Panc1 (cell line): ENCODE measurements at regions not wholly inside any gene's neighbourhood (a gene's known extent, or its start where the extent isn't known, plus 50 kb on each side); places are given as distances from the start of the nearest gene placed in this dataset.

Source experiments
- ATAC-seq: fragments of 200-7000 bp; cut with Tn5 transposase; 2 replicates; pipeline ENCODE4 v1.9.1; 2020; ENCODE audit warnings: mild to moderate bottlenecking, moderate library complexity
- BruUV-seq: library from RNA; stranded (reverse); fragments of 400-500 nt; replicated peaks from 2 replicates; lab custom pipeline; 2021; lab: Mats Ljungman, UMichigan
- CTCF ChIA-PET: fragments of 300-600 bp; sonication (Branson Sonifier 250); formaldehyde crosslinking; loops from one replicate; lab custom pipeline; 2022; ENCODE audit warnings: antibody characterized with exemption; lab: Charles Lee
- POLR2A ChIA-PET: fragments of 300-600 bp; sonication (Branson Sonifier 250); formaldehyde crosslinking; loops from one replicate; lab custom pipeline; 2022; ENCODE audit warnings: antibody characterized with exemption; lab: Charles Lee
- DNase-seq: peaks from one replicate; pipeline ENCODE4 v3.0.0-alpha.2; 2010; ENCODE audit warnings: low read depth, low spot score
- H3K27ac ChIP-seq: 2 replicates; pipeline ENCODE4 v1.5.1; 2011; ENCODE audit warnings: mild to moderate bottlenecking, low read length, inconsistent platforms
- H3K27me3 ChIP-seq: fragments of 200-500 bp; sonication (Bioruptor generic); 2 replicates; pipeline ENCODE4 v1.6.0; 2014; ENCODE audit warnings: low read length, inconsistent platforms; ENCODE audit not compliant: control insufficient read depth, insufficient read depth
- H3K36me3 ChIP-seq: fragments of 200-500 bp; sonication (Bioruptor generic); 2 replicates; pipeline ENCODE4 v1.5.1; 2014; ENCODE audit warnings: inconsistent platforms, mild to moderate bottlenecking, low read length, moderate library complexity; ENCODE audit not compliant: control insufficient read depth, insufficient read depth
- H3K4me1 ChIP-seq: 2 replicates; pipeline ENCODE4 v1.5.1; 2011; ENCODE audit warnings: inconsistent platforms, mild to moderate bottlenecking, low read length, moderate library complexity; ENCODE audit not compliant: control insufficient read depth, insufficient read depth
- H3K4me3 ChIP-seq, 2 experiments: 2 replicates each; pipeline ENCODE4 v1.5.1; 2011 to 2012; ENCODE audit warnings: low read depth in 2 of 2, low read length in 2 of 2, mild to moderate bottlenecking in 2 of 2, inconsistent platforms in 1 of 2, moderate library complexity in 1 of 2
- H3K9me3 ChIP-seq: fragments of 200-500 bp; sonication (Bioruptor generic); 2 replicates; pipeline ENCODE4 v1.5.1; 2014; ENCODE audit warnings: low read depth, mild to moderate bottlenecking, inconsistent platforms, low read length, moderate library complexity; ENCODE audit not compliant: control insufficient read depth, insufficient read depth
- POLR2AphosphoS5 ChIP-seq: IDR thresholded peaks from 2 replicates; pipeline ENCODE4 v1.6.1; 2012; ENCODE audit warnings: mild to moderate bottlenecking, low read depth, low read length, moderate library complexity
- SIN3A ChIP-seq: IDR thresholded peaks from 2 replicates; pipeline ENCODE4 v1.6.1; 2012; ENCODE audit warnings: low read depth, mild to moderate bottlenecking, low read length, moderate library complexity, borderline replicate concordance; ENCODE audit not compliant: insufficient read depth
- TCF7L2 ChIP-seq: IDR thresholded peaks from 2 replicates; pipeline ENCODE4 v1.6.1; 2011; ENCODE audit warnings: mild to moderate bottlenecking, low read depth, low read length, inconsistent platforms
- in situ Hi-C: cut with HindIII; loops from 2 replicates; pipeline ENCODE4 v1.10.0; 2016; ENCODE audit warnings: low sequenced_read_pairs, low pct_unique_long_range_greater_than_20kb
- intact Hi-C: fragments of 100-400 bp; cut with micrococcal nuclease; formaldehyde crosslinking; loops from one replicate; pipeline ENCODE4 v1.10.0; 2022; ENCODE audit not compliant: unreplicated experiment
- TF ChIP-seq, protein P1 (sequence below): fragments of 450-650 bp; IDR thresholded peaks from 2 replicates; pipeline ENCODE4 v1.5.1; 2017; ENCODE audit warnings: mild to moderate bottlenecking
- TF ChIP-seq, protein P2 (sequence below), 2 experiments: IDR thresholded peaks; 2 replicates each; pipeline ENCODE4 v1.6.1; 2011 to 2012; ENCODE audit warnings: low read depth in 2 of 2, control low read depth in 1 of 2, low read length in 1 of 2, mild to moderate bottlenecking in 1 of 2, moderate library complexity in 1 of 2; ENCODE audit not compliant: insufficient read depth in 1 of 2

DNA sequence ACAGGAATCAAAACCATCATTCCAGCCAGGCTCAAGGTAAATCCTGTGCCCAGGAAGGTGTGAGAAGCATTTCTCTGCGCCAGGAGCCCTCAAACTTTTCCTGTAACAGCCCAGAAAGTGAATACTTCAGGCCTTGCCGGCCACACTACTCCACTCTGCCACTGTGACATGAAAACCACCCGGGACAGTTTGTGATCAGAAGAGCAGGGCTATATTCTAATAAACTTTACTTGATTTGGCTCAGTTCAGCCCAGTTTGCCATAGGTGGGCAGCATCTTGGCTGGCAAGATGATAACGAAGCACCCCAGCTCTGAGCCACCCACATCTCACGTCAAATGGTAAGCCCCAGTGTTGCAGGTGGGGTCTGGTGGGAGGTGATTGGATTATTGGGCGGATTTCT lies 249.4 kb downstream of the DLL1 start:
- Histone ChIP-seq H3K27ac (no peak overlapping the region), H3K36me3 (no peaks in the 10 kb centered on the region), H3K9me3 (no peaks in the 10 kb centered on the region), H3K4me1 (no peaks in the 10 kb centered on the region), H3K27me3 (peaks cover 20% of the 10 kb centered on the region), H3K4me3 (no peak overlapping the region)
- in situ Hi-C loops (no loop called here), intact Hi-C loops (no loop called here)
- no TSS peak for BruUV-seq
- ATAC-seq, result no peak
- ChIA-PET POLR2A (no interaction called here), CTCF (no interaction called here)
- no peak for DNase-seq
- TF ChIP-seq, protein P1, sequence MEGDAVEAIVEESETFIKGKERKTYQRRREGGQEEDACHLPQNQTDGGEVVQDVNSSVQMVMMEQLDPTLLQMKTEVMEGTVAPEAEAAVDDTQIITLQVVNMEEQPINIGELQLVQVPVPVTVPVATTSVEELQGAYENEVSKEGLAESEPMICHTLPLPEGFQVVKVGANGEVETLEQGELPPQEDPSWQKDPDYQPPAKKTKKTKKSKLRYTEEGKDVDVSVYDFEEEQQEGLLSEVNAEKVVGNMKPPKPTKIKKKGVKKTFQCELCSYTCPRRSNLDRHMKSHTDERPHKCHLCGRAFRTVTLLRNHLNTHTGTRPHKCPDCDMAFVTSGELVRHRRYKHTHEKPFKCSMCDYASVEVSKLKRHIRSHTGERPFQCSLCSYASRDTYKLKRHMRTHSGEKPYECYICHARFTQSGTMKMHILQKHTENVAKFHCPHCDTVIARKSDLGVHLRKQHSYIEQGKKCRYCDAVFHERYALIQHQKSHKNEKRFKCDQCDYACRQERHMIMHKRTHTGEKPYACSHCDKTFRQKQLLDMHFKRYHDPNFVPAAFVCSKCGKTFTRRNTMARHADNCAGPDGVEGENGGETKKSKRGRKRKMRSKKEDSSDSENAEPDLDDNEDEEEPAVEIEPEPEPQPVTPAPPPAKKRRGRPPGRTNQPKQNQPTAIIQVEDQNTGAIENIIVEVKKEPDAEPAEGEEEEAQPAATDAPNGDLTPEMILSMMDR, result no peak
- TF ChIP-seq POLR2AphosphoS5, result no peak
- TF ChIP-seq SIN3A, result no peak
- no peak for TF ChIP-seq TCF7L2
- TF ChIP-seq, protein P2, sequence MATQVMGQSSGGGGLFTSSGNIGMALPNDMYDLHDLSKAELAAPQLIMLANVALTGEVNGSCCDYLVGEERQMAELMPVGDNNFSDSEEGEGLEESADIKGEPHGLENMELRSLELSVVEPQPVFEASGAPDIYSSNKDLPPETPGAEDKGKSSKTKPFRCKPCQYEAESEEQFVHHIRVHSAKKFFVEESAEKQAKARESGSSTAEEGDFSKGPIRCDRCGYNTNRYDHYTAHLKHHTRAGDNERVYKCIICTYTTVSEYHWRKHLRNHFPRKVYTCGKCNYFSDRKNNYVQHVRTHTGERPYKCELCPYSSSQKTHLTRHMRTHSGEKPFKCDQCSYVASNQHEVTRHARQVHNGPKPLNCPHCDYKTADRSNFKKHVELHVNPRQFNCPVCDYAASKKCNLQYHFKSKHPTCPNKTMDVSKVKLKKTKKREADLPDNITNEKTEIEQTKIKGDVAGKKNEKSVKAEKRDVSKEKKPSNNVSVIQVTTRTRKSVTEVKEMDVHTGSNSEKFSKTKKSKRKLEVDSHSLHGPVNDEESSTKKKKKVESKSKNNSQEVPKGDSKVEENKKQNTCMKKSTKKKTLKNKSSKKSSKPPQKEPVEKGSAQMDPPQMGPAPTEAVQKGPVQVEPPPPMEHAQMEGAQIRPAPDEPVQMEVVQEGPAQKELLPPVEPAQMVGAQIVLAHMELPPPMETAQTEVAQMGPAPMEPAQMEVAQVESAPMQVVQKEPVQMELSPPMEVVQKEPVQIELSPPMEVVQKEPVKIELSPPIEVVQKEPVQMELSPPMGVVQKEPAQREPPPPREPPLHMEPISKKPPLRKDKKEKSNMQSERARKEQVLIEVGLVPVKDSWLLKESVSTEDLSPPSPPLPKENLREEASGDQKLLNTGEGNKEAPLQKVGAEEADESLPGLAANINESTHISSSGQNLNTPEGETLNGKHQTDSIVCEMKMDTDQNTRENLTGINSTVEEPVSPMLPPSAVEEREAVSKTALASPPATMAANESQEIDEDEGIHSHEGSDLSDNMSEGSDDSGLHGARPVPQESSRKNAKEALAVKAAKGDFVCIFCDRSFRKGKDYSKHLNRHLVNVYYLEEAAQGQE (IDR thresholded peaks at IDR 0.05; ENCODE audit: insufficient read depth in 1 of 2, low read depth in 2 of 2, low read length in 1 of 2), result no peak

DNA sequence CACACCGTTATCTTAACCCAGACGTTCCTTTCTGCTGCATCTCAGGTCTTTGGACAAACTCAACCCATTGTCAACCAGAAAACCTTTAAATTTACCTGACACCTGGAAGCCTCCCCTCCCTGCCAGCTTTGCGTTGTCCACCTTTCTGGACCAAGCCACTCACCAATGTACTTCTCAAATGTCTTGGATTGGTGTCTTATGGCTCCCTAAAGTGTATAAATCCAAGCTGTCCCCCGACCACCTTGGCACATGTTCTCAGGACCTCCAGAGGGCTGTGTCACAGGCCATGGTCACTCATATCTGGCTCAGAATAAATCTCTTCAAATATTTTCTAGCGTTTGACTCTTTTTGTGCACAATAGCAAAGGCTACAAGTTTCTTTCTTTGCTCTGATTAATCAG lies 250.0 kb downstream of the DLL1 start:
- H3K4me1 ChIP-seq, result no peaks in the 10 kb centered on the region
- H3K4me3 ChIP-seq, result no peak overlapping the region
- H3K27me3 ChIP-seq, result peaks cover 19% of the 10 kb centered on the region
- ATAC-seq (no peak), DNase-seq (no peak)
- CTCF ChIA-PET, result no interaction called here
- TF ChIP-seq SIN3A, result no peak
- TF ChIP-seq TCF7L2, result no peak
- TF ChIP-seq, protein P2 (IDR thresholded peaks at IDR 0.05; ENCODE audit: insufficient read depth in 1 of 2, low read depth in 2 of 2, low read length in 1 of 2), result no peak
- TF ChIP-seq, protein P1, result no peak
- TF ChIP-seq POLR2AphosphoS5, result no peak
- no peak overlapping the region for H3K27ac ChIP-seq
- H3K9me3 ChIP-seq, result no peaks in the 10 kb centered on the region
- no peaks in the 10 kb centered on the region for H3K36me3 ChIP-seq
- intact Hi-C loops, result no loop called here
- in situ Hi-C loops, result no loop called here
- POLR2A ChIA-PET, result no interaction called here
- BruUV-seq, result no TSS peak
